Calu3 (cell line): ENCODE measurements at regions not wholly inside any gene's neighbourhood (a gene's known extent, or its start where the extent isn't known, plus 50 kb on each side); places are given as distances from the start of the nearest gene placed in this dataset.

Source experiments
- BruUV-seq: library from RNA; stranded (reverse); fragments of 400-500 nt; replicated peaks from 2 replicates; lab custom pipeline; 2021; lab: Mats Ljungman, UMichigan
- CTCF ChIA-PET: fragments of 300-600 bp; sonication (Branson Sonifier 250); formaldehyde crosslinking; loops from one replicate; lab custom pipeline; 2022; ENCODE audit warnings: antibody characterized with exemption; lab: Charles Lee
- DNase-seq: peaks from one replicate; pipeline ENCODE4 v3.0.0; 2022
- H3K27ac Mint-ChIP-seq: one replicate; pipeline ENCODE4 v1.8.0; 2022; ENCODE audit warnings: mixed read lengths; ENCODE audit not compliant: unreplicated experiment
- H3K27me3 Mint-ChIP-seq: one replicate; pipeline ENCODE4 v1.8.0; 2022; ENCODE audit warnings: mixed read lengths; ENCODE audit not compliant: unreplicated experiment
- H3K36me3 Mint-ChIP-seq: one replicate; pipeline ENCODE4 v1.8.0; 2022; ENCODE audit warnings: mild to moderate bottlenecking, moderate library complexity, mixed read lengths; ENCODE audit not compliant: insufficient read depth, unreplicated experiment
- H3K4me1 Mint-ChIP-seq: one replicate; pipeline ENCODE4 v1.8.0; 2022; ENCODE audit warnings: mild to moderate bottlenecking, low read depth, mixed read lengths; ENCODE audit not compliant: unreplicated experiment
- H3K4me3 Mint-ChIP-seq: one replicate; pipeline ENCODE4 v1.8.0; 2022; ENCODE audit warnings: mild to moderate bottlenecking, low read depth, moderate library complexity, mixed read lengths; ENCODE audit not compliant: unreplicated experiment
- H3K9me3 Mint-ChIP-seq: one replicate; pipeline ENCODE4 v1.8.0; 2022; ENCODE audit warnings: low read depth, mixed read lengths; ENCODE audit not compliant: unreplicated experiment
- intact Hi-C: fragments of 100-400 bp; cut with micrococcal nuclease; formaldehyde crosslinking; loops from one replicate; pipeline ENCODE4 v1.10.0; 2022; ENCODE audit not compliant: unreplicated experiment
- TF ChIP-seq, protein P1 (sequence below): fragments of 200-600 bp; IDR thresholded peaks from one replicate; pipeline ENCODE4 v1.8.0; 2022; ENCODE audit warnings: antibody characterized with exemption; ENCODE audit not compliant: unreplicated experiment

DNA sequence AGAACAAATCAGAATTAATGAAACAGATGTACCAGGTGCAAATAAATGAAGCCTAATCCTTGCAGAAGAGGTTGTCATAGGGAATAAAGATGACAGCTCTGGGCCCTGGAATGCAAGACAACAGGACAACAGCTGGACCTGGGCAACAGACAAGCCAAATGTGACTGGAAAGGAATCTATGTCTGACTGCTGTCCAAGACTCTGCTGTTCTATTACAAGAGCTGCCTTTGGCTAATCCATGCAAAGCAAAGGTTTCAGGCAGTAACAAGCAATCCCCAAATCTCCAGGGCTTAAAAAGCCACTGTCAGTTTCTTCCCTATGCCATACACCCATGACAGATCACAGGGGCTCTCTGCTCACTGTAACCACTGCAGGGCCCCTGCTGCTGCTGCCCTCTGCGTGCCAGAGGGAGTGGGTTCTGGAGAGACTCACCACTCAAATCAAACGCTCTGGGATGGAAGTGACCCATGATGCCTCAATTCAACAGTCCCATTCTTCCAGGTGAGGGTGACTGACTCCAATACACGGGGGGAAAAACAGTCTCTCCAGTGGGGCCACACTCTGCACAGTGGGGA, 218.9 kb upstream of the SFSWAP start:
- TF ChIP-seq, protein P1, sequence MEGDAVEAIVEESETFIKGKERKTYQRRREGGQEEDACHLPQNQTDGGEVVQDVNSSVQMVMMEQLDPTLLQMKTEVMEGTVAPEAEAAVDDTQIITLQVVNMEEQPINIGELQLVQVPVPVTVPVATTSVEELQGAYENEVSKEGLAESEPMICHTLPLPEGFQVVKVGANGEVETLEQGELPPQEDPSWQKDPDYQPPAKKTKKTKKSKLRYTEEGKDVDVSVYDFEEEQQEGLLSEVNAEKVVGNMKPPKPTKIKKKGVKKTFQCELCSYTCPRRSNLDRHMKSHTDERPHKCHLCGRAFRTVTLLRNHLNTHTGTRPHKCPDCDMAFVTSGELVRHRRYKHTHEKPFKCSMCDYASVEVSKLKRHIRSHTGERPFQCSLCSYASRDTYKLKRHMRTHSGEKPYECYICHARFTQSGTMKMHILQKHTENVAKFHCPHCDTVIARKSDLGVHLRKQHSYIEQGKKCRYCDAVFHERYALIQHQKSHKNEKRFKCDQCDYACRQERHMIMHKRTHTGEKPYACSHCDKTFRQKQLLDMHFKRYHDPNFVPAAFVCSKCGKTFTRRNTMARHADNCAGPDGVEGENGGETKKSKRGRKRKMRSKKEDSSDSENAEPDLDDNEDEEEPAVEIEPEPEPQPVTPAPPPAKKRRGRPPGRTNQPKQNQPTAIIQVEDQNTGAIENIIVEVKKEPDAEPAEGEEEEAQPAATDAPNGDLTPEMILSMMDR = no peak
- intact Hi-C loops = no loop called here
- H3K9me3 Mint-ChIP-seq = no peaks in the 10 kb centered on the region
- no peak overlapping the region for H3K4me3 Mint-ChIP-seq
- H3K4me1 Mint-ChIP-seq = no peaks in the 10 kb centered on the region
- H3K27ac Mint-ChIP-seq = no peak overlapping the region
- peaks cover 75% of the 10 kb centered on the region for H3K27me3 Mint-ChIP-seq
- CTCF ChIA-PET = no interaction called here
- DNase-seq = no peak
- BruUV-seq = no TSS peak
- no peaks in the 10 kb centered on the region for H3K36me3 Mint-ChIP-seq

DNA sequence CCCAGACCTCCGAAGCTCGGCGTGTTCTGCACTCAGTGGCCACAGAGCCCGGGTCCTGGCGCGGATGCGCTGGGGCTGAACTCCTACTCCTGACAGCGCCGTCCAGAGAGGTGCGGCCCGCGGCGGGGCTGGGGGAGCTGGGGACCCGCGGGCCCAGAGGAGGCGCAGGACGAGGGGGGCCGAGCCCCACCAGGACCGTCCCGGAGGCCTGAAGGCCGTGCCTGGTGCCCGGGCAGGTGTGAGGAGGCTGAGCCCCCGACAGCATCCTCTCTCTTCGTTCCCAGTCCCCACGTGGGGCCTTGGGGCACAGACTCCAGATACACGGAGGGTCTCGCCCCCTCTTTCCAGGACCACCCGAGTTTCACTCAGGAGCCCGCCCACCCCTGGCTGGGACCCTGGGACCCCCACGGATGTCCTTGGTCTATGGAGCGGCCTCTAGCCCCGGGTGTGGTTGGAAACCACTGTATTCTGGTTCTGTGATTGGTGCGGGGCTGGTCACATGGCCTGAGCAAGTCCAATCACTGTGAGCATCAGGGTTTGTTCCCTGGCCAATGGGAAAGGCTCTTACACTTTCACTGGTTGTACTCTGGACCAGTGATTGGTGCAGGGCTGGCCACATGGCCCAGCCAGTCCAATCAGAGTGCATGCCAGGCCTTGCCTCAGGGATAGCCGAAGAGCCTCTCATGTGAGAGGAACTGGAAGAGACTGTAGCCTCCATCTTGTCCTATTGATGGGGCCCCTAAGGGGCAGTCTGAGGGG, 217.6 kb upstream of the SFSWAP start:
- H3K4me1 Mint-ChIP-seq = no peaks in the 10 kb centered on the region
- no peak overlapping the region for H3K4me3 Mint-ChIP-seq
- TF ChIP-seq, protein P1 = no peak
- peaks cover 75% of the 10 kb centered on the region for H3K27me3 Mint-ChIP-seq
- BruUV-seq = no TSS peak
- no peak for DNase-seq
- CTCF ChIA-PET = no interaction called here
- no peaks in the 10 kb centered on the region for H3K9me3 Mint-ChIP-seq
- intact Hi-C loops = no loop called here
- no peak overlapping the region for H3K27ac Mint-ChIP-seq
- no peaks in the 10 kb centered on the region for H3K36me3 Mint-ChIP-seq

DNA sequence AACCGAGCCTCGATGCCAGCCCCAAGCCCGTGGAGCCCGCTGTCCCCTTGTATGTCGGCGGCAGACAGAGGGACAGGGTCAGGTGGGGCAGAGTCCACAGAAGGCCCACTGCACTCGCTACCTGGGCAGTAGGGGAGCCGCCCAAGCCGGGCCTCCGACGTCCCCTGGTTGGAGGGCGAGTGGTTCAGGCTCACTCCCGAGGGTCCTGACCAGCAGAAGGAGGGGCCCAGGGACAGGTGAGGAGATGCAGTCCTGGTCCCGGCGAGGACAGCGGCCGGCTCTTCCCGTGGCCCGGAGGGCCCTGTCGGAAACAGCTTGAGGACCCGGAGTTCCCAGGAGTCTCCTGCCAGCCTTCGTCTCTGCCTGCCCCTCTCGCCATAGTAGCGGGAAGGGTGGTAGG, 216.7 kb upstream of the SFSWAP start:
- H3K27me3 Mint-ChIP-seq = peaks cover 74% of the 10 kb centered on the region

DNA sequence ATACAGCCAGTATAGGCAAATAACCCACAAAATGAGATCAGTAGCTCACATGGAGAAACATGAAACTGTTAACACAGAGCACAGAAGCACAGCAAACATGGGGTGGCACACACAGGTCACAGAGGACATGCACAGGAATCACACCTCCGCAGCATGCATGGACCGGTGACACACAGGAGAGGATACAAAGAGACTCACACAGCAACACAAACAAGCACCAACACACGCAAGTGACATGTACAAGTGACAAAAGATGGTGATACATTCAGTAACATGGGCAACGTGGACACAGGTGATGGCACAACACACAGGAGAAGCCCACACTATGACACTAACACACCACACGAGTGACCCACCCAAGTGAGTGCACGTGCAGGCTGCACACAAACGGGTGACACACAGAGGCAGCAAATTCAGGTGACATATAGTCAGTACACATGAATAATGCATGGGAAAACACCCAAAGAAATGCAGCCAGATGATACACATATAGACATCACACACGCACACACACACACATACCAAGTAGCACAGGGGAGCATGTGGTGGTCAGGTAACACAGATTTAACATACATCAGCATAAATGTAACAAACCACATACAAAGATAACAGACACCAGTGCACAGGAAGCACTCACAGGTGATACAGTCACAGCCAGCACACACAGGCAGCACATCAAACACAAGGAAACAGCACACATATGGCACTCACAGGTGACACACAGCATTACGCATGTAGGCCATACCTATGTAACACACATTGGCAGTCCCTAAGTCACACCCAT, 216.0 kb upstream of the SFSWAP start:
- H3K4me3 Mint-ChIP-seq = no peak overlapping the region
- intact Hi-C loops = no loop called here
- no peaks in the 10 kb centered on the region for H3K9me3 Mint-ChIP-seq
- peaks cover 74% of the 10 kb centered on the region for H3K27me3 Mint-ChIP-seq
- no peaks in the 10 kb centered on the region for H3K36me3 Mint-ChIP-seq
- CTCF ChIA-PET = no interaction called here
- H3K4me1 Mint-ChIP-seq = no peaks in the 10 kb centered on the region
- BruUV-seq = no TSS peak
- no peak overlapping the region for H3K27ac Mint-ChIP-seq
- TF ChIP-seq, protein P1 = no peak
- DNase-seq = no peak

More for the DNA sequence above, 216.7 kb upstream of the SFSWAP start:
- BruUV-seq = no TSS peak
- DNase-seq = no peak
- TF ChIP-seq, protein P1 = no peak
- CTCF ChIA-PET = no interaction called here
- Mint-ChIP-seq H3K4me3 (no peak overlapping the region), H3K4me1 (no peaks in the 10 kb centered on the region), H3K9me3 (no peaks in the 10 kb centered on the region), H3K27ac (no peak overlapping the region), H3K36me3 (no peaks in the 10 kb centered on the region)
- intact Hi-C loops = no loop called here
